GM12873 (cell line): ENCODE measurements at regions not wholly inside any gene's neighbourhood (a gene's known extent, or its start where the extent isn't known, plus 50 kb on each side); places are given as distances from the start of the nearest gene placed in this dataset.

Experiments
- CTCF ChIP-seq: IDR thresholded peaks from 2 replicates; pipeline ENCODE4 v1.5.1; 2012; ENCODE audit warnings: low read depth, mild to moderate bottlenecking, moderate library complexity, low read length, control low read depth; ENCODE audit not compliant: insufficient read depth; ENCODE audit errors: missing control alignments

- no peak for TF ChIP-seq CTCF
These were observed 75.9 kb upstream of the NDN start for GRCh38 chr15:23763021-23763420.

- TF ChIP-seq CTCF, result no peak
These were observed 77.2 kb upstream of the NDN start for GRCh38 chr15:23764306-23764705.

- no peak for TF ChIP-seq CTCF
These were observed 77.6 kb upstream of the NDN start for GRCh38 chr15:23764716-23765115.

- no peak for TF ChIP-seq CTCF
These were observed 86.0 kb upstream of the NDN start for GRCh38 chr15:23773093-23773492.

GRCh38 chr15:23787346-23788105, 100.4 kb upstream of the NDN start:
- no peak for TF ChIP-seq CTCF

- no peak for TF ChIP-seq CTCF
These were observed 106.1 kb upstream of the NDN start for GRCh38 chr15:23793191-23793680.

GRCh38 chr15:23797747-23798446, 110.8 kb upstream of the NDN start:
- no peak for TF ChIP-seq CTCF
